Hematopoietic multipotent progenitor cell treated with erythropoietin and hydrocortisone succinate and interleukin-3 and kit ligand, for 6 days (in vitro differentiated cells): ENCODE measurements at regions not wholly inside any gene's neighbourhood (a gene's known extent, or its start where the extent isn't known, plus 50 kb on each side); places are given as distances from the start of the nearest gene placed in this dataset.

Experiments used
- DNase-seq: peaks from one replicate; pipeline ENCODE4 v3.0.0-alpha.2; 2015

DNA sequence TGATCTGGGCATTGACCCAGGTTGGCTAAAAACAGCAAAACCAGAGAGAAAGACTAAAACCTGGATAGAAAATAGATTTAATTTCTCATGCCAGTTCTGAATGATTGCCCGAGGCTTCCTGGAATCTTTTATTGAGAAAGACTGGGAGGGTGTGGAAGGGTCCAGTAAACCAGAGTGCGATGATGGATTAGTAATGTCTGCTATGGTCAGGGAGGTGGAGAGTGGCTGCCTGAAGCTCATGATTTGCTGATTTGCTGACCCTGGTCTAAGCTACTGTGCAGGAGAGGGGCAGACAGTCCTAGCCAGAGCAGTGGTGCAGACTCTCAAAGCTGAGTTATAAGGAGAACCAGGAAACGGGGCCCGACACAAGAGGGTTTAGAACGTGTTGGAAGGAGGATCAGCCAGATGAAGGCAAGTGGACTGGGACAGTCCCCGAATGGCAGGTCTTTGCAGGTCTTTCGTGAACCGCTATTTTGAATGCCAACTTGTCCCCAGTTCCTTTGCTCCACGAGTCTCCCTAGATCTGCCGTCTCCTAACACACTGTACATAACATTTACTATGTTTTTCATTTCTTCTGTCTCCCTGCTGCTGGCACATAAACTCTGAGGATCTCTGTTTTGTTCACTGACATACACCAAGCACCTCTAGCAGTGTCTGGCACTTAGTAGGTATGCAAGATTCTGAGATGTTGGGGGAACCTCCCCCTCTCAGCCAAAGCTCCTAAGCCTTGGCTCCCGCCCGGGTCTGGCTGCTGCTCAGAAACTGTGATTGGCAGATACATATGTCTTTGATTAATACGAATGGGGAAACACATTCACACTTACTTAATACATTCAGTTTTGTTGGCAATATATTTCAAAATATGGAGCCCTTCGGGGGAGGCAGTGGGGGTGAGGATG lies 237.3 kb upstream of the TNRC6C start:
- DNase-seq = no peak

DNA sequence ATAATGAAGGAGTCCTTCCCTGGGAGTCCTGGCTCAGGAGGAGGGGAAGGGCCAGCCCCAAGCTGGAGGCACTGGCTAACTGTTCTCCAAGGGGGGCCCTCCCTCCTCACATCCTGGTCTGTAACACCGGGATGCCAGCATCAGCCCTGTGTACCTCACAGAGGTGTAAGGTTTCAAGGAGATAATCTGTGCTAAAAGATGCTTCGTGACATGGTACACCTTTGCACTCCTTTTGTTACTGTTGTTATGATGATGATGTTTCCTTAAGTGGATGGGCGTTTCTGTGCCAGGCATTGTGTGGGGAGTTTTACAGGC lies 236.7 kb upstream of the TNRC6C start:
- no peak for DNase-seq

DNA sequence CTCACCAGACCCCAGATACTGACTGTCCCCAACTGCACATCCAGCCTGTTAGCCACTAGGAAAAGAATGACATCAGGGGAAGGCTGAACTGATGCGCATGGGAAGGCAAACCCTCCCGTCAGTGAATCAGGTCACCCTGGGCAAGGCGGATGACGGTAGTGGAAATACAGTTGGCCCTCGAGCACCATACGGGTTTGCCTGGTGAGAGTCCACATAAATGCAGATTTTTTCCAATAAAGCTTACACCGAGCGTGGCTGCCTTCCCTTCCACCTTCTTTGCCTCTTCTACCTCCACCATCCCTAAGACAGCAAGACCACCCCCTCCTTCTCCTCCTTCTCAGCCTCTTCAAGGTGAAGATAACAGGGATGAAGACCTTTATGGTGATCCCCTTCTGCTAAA lies 236.1 kb upstream of the TNRC6C start:
- no peak for DNase-seq

DNA sequence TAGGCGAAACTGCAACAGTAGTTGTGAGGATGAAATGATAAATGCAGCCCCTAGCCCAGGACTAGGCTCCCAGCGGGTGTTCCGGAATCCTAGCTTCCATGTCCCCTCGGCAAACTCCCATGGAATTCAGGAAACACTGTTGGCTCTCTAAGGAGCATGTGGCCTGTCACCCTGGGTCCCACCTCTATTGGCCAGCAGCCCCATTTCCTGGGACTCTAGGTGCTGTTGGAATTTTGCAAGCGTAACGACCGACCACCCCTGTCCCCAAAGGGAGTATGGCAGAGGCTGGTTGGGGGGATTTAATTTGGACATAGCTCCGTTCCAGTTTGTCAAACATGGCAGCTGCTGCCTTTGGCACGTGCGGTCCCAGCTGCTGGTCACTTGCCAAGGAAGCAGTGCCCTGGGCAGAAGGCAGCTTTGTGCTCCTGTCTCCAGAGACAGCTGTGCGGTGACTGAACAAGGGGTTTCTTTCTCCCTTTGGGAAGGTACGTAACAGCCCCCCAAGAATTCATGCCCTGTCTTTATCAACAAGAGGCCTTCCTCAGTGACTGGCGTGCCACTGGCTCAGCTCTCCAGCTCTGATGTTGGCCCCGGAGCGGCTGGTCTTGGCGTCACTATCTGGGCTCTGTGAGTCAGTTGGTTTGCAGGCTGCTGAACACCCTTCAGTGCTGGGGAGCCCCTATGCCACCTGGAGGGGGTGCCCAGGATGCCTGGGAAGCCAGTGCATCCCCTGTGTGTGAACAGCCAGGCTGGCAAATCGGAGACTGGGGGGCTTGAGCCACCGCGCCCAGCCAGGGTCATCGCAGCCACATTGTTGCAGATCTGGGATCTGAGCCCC lies 235.2 kb upstream of the TNRC6C start:
- DNase-seq = no peak

DNA sequence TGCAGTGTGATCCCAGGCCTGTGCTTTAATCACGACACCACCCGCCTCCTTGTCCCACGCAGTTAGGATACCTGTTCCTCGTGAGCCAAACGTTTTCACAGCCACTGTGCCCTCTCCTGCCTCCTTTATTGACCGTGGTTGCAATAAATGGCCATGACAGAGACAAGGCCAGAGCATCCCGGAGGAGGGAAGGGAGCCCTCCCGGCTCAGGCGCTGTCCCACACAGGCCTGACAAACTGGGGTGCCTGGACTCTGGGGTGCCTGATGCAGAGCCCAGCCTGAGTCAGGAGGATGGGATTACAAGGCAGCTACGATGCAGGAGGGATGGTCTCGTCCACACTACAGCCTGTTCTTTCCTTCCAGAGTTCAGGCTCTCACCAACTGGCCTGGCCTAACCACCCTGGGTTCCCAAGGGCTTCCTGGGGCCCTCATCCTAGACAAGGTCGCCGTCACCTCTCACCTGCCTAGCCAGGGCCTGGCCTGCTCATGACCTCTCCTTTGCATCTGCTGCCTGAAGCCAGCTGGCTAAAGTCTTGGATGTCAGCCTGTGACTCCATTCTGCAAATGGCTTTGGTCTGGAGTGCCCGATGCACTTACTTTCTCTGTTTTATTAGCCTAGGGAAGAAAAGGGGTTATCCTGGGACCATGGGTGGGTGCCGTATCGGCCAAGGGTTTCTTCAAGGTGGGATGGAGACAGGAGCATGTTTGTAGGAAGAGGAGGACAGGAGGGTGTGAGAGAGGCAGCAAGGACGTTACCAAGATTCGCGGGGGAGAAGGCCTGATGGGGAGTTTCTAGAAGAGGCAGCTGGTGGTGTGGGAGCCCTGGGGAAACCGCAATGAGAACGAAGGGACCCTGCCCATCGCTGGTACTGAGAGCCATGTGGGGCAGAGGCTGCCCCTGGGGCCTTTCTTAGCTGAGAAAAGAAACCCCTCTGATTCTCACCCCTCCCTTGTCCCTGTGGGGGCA lies 234.3 kb upstream of the TNRC6C start:
- no peak for DNase-seq

DNA sequence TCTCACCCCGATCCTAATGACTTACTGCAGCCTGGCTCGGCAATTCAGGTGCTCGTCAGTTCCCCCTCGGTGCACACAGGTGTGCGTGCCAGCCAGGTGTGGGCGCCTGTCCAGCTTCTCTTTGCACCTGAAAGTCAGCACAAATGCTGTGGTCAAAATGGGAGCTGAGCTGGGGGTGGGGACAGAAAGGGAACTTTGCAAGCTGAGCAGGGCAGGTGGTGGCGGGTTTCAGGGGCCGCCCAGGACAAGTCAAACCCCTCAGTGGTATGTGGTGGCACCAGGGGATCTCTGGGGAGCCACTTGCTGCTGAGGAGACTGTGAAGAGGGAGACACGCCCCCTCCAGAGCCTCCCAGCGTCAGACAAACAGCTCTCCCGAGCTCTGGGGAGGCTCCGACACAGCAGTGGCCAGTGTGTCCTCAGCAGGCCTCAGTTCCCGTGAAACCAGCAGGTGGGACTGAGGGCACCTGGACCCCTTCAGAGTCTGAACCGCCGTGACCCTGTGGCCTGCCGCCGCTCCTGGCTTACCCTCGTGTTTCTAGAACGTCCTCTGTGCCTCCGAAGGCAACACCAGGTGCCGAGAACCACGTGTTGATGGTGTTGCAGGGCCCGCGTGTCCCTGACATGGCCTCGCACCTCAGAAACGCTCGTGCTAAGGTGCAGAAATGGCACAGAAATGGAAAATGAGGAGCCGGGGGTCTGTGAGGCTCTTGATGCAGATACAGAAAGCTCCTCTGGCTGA lies 233.5 kb upstream of the TNRC6C start:
- no peak for DNase-seq

DNA sequence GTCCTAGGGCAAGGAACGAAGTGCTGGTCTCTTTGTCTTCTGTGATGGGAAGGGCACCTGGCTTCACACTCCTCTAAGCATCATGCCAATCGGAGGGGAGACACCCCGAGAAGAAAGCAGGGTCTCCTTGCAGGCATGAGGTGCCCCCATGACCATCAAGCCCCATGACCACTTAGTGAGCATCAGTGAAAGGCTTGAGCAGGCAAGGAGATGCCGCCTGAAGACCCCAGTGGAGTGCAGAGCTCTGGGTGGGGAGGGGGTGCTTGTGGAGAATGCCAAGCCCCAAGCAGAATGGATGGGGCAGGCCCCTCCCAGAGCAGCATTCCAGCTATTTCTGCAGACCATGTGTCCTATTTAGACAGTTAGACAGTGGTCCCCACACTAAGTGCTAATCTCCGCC lies 232.7 kb upstream of the TNRC6C start:
- no peak for DNase-seq

DNA sequence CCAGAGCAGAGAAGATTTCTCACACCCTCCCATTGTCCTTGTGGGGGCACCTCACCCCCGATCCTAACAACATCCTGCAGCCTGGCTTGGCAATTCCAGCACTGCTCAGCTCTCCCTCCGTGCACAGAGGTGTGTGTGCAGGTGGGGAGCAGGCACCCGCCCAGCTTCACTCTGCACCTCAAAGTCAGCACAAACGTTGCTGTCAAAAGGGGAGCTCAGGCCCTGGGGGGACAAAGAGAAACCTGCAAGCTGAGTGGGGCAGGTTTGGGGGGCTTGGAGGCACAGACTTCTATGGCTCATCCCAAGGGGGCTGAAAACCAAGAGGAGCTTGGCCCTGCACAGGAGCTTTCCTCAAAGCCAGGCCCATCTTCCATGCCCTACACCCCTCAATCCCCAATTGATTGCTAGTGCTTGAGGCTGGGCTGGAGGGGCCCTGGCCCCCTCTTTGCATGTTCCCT lies 231.9 kb upstream of the TNRC6C start:
- no peak for DNase-seq

DNA sequence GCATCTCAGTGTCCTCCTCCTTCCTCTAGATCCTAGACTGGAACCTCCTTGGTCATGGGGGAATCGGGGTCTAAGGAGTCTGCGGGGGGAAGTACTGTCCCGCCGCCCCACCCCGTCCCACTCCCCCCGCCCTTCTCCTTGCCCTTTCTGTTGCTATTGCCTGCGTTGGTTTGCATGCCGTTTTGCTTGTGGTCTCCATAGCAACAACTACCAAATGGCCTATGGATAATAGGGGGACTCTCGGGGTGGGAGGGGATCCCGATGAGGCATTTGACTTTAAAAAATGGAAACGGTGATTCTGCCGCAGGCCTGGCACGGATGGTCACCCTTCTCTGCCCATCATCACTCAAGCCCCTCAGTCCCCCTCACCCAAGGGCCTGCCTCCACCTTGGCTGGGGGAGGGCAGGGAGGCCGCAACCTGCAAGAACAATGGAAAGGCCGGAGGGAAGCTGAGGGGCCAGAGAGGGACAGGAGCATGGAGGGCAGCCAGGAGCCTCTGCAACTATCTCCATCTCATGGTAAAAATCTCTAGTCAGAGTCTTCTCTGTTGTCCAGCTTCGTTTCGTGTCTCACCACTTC lies 231.4 kb upstream of the TNRC6C start:
- no peak for DNase-seq

DNA sequence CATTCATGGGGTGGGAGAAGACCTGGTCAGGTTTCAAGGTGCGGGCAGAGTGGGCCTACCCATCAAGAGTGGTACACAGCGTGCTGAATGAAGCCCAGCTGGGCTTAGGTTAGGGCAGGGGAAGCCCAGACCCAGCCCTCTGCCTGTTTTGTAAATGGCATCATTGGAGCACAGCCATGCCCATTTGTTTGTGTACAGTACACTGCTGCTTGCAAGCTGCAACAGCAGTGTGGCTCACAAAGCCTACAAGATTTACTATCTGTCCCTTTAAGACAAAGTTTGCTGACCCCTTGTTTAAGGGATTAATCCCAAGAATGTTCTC lies 230.1 kb upstream of the TNRC6C start:
- no peak for DNase-seq

DNA sequence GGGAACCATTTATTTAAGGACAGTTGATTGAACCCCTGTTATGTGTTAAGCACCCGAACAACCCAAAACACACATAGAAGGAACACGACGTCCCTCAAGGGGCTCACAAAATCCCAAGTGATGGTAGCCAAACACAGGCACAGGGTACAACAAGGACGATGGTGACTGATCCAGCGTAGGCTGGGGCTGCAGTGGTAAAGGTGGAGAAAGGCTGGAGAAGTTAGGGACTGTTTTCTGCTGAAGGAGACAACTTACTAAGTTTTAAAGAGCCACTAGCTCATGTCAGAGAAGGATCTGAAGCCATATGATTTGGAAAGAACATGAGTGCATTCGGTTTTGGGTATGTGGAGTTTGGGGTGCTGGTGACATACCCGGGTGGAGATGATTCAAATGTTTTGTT lies 229.6 kb upstream of the TNRC6C start:
- DNase-seq = no peak

DNA sequence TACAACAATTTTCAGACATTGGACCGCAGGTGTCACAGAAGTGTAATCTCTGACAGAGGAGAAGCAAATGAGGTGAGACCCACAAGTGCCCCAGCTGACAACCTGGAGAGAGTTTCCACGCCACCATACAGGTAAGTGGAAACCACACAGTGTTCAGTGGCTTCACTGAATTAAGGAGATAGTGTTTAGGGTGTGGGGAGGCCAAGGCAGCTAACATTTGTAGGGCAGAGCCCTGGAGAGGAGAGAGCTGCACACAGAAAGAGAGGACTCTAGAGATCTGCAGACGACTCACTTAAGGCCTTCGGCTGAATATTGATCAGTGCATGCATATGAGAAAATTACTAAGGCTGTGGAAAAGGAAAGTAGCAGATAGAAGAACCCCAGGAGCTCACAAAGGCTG lies 228.9 kb upstream of the TNRC6C start:
- no peak for DNase-seq

DNA sequence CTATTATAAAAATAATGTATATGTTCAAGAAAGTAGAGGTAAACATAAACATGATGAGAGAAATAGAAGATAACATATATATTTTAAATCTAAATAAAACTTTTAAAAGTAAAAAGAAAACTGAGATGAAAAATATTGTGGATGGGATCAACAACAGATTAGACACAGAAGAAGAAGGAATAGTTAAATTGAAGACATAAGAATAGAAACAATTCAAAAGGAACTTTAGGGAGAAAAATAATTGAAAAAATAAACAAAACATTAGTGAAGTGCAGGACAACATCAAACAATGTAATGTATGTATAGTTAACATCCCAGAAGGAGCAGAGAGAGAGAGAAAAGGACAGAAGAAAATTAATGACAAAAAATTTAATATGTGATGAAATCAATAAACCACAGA lies 228.1 kb upstream of the TNRC6C start:
- DNase-seq = no peak

DNA sequence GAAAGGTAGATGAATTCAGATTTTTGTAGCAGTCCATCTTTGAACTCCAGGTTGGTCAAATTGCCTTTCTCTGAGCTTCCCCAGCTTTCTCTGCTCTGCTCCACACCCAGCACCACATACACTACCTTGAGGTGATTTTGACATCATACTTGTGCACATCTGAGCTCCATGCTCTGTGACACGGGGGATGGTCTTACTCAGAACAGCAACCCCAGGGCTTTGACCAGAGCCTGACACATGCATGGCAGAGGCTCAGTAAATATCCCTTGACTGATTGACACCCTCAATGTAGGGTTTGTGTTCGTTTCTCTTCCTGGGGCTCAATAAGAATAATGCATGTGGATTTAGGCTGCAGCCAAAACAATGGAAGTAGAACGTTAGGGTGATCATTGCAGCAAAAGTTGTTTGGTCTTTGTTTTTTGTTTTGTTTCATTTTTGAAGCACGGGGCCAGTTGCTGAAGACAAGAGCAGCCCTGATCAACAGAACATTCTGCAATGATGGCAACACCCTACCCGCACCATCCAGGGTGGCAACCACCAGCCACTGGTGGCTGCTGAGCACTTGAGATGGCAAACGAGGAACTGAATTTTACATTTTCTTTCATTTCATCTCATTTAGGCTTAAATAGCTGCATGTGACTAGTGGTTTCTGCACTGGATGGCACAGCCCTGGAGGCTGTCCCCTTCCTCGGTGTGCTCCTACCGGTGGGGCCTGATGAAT lies 224.8 kb upstream of the TNRC6C start:
- no peak for DNase-seq

DNA sequence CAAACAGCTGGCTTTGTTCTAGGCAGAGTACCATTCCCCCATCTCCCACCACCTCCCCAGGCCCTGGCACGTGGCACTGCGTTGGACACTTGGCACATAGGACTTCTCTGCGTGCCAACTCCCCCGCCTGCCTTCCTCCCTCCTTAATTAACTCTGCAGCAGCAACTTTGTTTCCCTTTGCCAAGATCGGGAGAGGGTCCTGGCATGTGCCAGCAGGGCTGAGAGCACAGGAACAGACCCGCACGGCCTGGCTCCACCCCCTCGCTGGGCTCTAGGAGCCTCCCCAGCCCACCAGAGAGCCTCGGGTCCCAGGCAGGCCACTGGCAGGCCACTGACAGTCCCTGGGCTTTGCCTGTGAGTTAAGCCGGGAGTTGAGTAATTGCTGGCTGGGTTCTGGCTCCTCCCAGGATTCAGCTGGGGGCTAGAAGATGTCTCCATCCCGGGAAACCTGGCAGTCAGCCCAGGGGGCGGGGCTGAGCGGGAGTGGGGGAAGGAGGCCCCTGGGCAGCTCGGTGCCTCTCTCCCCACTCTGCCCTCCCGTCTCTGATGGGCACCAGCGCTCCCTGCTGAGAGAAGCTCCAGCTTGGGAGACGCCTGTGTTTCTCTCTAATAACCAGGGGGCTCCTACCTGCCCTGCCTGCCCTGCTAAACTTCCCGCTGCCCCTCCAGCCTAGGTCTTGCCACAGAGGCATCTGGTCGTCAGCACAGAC lies 224.0 kb upstream of the TNRC6C start:
- peak; percentile 31 for DNase-seq

DNA sequence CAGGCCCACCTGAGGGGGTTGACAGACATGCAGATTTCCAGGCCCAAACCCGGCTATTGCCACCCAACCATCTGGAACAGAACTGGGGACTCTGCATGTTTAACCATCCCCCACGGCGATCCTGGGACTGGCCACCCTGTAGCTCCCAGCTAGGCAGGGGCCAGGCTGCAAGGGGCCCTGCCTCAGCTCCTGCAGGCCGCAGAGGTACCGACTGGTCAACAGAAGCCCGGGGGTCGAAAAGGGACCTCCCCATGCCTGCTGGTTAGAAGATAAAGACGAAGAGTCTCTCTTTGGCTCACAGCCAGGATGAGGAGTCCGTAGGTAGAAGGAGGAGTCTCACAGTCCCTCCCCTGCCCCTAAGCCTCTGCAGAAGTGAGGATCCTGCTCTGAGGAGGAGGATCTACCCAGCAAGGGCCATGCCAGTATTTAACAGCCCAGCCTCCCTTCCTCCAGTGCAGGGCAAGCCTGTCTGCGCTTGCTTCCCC lies 223.4 kb upstream of the TNRC6C start:
- peak; percentile 85 for DNase-seq

DNA sequence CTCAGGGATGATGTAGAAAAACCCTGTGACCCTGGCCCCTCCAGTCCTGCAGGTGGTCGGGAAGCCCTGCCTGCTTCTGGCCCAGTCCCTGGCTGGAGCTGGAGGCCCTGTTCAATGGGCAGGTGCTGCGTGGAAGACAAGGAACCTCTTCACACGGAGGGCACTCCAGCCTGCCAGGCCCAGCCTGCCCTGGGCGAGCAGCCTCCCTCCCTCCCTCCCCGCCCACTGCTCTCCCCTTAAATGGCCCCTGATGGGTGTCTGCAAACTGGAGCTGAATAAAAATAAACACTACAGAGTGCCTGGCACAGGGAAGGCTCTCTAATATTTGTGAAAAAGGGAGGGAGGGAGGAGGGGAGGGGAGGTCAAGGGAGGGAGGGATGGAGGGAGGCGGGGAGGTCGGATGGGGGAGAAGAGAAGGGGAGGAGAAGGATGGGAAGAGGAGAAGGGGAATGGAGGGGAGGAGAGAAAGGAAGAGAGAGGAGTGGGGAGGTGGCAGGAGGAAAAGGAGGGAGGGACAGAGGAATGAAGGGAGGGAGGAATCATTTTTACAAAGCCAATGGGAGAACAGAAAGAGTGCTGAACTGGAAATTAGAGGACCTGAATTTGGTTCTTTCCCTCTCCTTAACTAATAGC lies 222.8 kb upstream of the TNRC6C start:
- peak; percentile 6 for DNase-seq

DNA sequence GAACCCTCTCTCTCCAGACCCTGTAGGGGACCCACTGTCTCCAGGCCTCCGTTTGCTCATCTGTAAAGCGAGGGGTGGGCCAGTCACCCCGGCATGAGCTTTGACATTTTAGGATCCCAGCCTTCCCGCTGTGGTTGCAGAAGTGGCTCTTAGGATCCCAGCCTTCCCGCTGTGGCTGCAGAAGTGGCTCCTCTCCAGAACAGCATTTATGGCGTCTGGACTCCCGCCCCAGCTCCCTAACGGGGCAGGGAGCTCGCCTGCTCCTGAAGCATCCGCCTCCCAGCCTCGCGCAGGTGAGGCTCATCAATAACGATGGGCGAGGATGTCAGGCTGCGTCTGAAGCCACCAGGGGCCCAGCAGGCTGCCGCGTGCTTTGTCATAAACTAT lies 222.3 kb upstream of the TNRC6C start:
- no peak for DNase-seq

DNA sequence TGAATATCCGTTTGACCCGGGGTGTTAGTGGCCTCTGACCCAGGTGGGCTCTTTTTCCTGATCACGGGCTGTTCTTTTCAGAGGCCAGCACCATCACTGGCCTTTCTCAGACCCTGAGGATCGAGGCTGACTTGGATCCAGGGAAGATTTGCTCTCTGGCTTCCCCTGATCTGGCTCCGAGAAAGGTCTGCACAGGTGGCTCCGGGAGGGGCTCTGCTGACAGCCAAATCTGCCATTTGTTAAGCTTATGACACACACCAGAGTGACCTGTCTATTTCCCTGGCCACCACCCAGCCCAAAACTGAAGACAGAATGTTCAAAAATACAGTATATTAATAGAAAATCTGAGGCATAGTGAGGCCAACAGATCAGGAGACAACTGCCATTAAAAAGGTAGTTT lies 221.8 kb upstream of the TNRC6C start:
- DNase-seq = no peak
